ENCODE measurements at regions not wholly inside any gene's neighbourhood (a gene's known extent, or its start where the extent isn't known, plus 50 kb on each side); places are given as distances from the start of the nearest gene placed in this dataset.

DNA sequence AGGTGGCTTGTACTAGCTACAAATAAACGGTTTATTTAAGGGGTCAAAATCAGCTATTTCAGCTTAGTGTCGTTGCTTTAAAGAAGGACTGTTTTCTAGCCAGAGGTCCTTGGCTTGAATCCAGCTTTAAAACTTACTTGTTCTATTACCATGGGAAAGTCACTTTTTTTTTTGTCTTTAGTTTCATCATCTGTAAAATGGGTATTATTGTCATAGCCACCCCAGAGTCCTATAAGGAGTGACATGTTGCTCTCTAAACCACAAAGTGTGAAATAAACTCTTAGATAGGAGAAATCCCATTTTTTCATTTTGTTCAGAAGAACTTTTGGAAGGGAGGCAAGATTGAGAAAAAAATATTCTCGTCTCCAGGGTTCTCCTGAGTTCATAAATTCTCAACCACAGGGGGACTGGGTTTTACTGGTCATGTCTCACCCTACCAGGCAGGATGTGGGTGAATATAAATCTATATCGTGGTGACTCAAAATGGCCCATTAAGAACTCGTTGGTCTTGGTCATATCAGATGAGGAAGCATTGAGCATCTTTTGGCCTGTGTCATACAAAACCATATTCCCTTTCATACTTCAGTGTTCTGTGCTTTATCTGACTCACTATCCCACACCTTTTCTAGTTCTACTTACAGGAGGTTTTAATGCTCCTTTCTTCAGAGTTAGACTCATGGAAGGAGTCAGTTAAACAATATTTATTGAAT, 202.7 kb upstream of the NR3C1 start:
- H3K36me3 ChIP-seq = no peaks in the 10 kb centered on the region
- DNase-seq = no peak
- H3K9me3 ChIP-seq = no peaks in the 10 kb centered on the region
- TF ChIP-seq, protein P1, sequence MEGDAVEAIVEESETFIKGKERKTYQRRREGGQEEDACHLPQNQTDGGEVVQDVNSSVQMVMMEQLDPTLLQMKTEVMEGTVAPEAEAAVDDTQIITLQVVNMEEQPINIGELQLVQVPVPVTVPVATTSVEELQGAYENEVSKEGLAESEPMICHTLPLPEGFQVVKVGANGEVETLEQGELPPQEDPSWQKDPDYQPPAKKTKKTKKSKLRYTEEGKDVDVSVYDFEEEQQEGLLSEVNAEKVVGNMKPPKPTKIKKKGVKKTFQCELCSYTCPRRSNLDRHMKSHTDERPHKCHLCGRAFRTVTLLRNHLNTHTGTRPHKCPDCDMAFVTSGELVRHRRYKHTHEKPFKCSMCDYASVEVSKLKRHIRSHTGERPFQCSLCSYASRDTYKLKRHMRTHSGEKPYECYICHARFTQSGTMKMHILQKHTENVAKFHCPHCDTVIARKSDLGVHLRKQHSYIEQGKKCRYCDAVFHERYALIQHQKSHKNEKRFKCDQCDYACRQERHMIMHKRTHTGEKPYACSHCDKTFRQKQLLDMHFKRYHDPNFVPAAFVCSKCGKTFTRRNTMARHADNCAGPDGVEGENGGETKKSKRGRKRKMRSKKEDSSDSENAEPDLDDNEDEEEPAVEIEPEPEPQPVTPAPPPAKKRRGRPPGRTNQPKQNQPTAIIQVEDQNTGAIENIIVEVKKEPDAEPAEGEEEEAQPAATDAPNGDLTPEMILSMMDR (IDR thresholded peaks at IDR 0.05) = no peak
- no peaks in the 10 kb centered on the region for H3K4me1 ChIP-seq
- no peak overlapping the region for H3K27ac ChIP-seq
- no peak overlapping the region for H3K4me3 ChIP-seq
- intact Hi-C loops (cut with DNase I) = no loop called here
- H3K27me3 ChIP-seq = no peaks in the 10 kb centered on the region
- H3K9ac ChIP-seq (ENCODE audit: low read depth in 2 of 2, low read length in 2 of 2) = no peak overlapping the region

DNA sequence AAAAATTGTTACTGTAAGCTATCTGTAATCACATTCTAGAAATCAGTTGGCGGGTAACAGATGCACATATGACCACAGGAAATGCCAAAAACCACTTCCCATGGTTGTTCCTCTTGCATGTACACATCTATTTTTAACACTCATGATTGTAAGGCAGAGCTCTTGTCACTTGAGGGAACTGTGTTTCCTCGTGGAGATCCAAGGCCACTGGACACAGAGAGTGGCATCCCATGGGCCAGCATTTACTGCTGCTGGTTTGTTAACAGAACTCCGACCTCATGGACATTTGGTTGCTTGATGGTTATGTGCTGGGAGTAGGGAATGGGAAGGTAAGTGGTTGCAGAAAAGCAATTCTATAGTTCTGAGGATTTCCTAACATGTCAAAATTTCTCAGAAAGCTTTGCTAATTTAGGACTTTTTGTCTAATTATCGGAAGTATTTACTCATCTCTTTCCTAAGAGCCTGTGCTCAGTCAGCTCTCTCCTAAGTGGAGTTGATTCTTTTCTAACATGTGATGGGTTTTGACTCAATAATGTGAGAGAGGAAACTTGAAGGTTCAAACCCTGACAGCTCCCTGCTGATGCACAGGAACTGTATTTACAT, 202.0 kb upstream of the NR3C1 start:
- TF ChIP-seq, protein P1 (IDR thresholded peaks at IDR 0.05) = no peak
- Histone ChIP-seq H3K9me3 (no peaks in the 10 kb centered on the region), H3K9ac (ENCODE audit: low read depth in 2 of 2, low read length in 2 of 2) (no peak overlapping the region), H3K27me3 (no peaks in the 10 kb centered on the region), H3K4me3 (no peak overlapping the region), H3K27ac (no peak overlapping the region), H3K4me1 (no peaks in the 10 kb centered on the region), H3K36me3 (no peaks in the 10 kb centered on the region)
- DNase-seq = peak; percentile 24
- intact Hi-C loops (cut with DNase I) = no loop called here

DNA sequence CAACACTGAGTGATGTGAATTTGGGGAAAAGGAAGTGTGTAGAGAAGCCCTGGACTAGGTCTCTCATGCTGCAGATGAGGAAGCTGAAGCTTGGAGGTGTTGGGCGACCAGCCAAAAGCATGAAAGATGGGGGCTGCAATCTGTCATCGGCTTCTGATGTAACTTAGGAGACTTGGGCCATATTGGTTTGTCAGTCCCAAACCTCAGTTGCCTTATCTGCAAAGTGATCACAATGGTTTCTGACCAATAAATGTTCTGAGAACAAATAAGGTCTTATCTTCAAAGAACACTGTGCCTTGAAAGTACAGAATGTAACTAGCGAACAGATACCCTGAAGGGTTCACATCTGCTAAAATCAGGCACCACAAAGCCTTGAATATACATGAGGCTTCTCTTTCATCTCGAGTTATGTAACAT, 198.4 kb upstream of the NR3C1 start:
- Histone ChIP-seq H3K4me1 (no peaks in the 10 kb centered on the region), H3K9me3 (no peaks in the 10 kb centered on the region), H3K36me3 (no peaks in the 10 kb centered on the region), H3K4me3 (no peak overlapping the region), H3K27me3 (no peaks in the 10 kb centered on the region), H3K27ac (no peak overlapping the region), H3K9ac (ENCODE audit: low read depth in 2 of 2, low read length in 2 of 2) (no peak overlapping the region)
- TF ChIP-seq, protein P1 (IDR thresholded peaks at IDR 0.05) = no peak
- DNase-seq = no peak
- intact Hi-C loops (cut with DNase I) = no loop called here

DNA sequence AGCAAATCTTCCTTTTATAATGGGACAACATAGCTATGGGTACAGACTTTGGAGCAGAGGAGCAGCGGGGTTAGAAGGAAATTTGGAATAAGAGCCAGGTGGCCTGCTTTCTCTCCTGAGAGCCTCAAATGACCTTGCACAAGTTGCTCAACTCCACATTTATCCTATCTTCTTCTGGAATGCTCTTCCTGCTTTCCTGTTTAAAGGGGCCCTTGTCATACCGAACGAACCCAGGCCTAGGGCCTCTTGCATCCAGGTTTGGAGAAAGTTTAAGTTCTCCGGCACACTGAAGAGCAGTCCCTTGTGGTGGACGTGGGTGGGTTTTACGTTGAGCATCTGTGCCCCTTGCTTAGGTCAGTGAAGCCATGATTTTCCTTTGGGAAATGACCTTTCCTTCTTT, 197.9 kb upstream of the NR3C1 start:
- no peaks in the 10 kb centered on the region for H3K27me3 ChIP-seq
- H3K9me3 ChIP-seq = no peaks in the 10 kb centered on the region
- H3K27ac ChIP-seq = no peak overlapping the region
- H3K4me3 ChIP-seq = no peak overlapping the region
- TF ChIP-seq, protein P1 (IDR thresholded peaks at IDR 0.05) = no peak
- no peaks in the 10 kb centered on the region for H3K36me3 ChIP-seq
- H3K9ac ChIP-seq (ENCODE audit: low read depth in 2 of 2, low read length in 2 of 2) = no peak overlapping the region
- H3K4me1 ChIP-seq = no peaks in the 10 kb centered on the region
- DNase-seq = no peak
- intact Hi-C loops (cut with DNase I) = no loop called here

DNA sequence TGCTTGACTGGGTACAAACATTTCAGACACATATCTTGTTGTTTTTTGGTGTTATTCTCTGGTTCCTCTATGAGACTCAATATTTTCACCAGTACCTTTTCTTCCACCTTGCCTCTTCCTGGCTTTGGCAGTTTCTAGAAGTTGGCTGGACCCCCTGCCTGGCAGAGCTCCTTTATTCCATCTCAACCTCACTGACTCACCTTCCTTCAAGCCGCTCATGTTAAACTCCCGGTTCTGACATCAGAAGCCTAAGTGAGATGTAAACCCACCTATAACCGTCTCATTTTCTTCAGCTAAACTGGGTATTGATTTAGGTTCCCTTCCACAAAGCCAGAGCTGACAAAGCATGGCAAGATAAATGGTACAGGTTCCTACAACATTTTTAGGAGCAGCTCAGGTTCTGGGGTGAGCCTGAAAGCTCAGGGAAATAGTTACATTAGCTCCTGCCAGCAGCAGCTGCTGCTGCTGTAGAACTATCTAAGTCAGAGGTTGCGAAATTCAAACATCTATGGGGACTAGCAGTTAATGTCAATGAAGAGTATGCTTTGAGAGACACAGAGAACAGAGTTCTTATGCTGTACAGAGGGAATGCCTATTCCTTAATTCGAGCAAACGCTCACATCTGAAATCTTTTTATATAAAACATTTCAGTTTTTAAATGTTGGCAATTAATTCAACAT, 197.1 kb upstream of the NR3C1 start:
- Histone ChIP-seq H3K27me3 (no peaks in the 10 kb centered on the region), H3K9me3 (no peaks in the 10 kb centered on the region), H3K4me3 (no peak overlapping the region), H3K9ac (ENCODE audit: low read depth in 2 of 2, low read length in 2 of 2) (no peak overlapping the region), H3K36me3 (no peaks in the 10 kb centered on the region), H3K27ac (no peak overlapping the region), H3K4me1 (no peaks in the 10 kb centered on the region)
- TF ChIP-seq, protein P1 (IDR thresholded peaks at IDR 0.05) = no peak
- DNase-seq = no peak
- intact Hi-C loops (cut with DNase I) = no loop called here

All from colonic mucosa (tissue), 4 donors.